NCI-H526 (cell line): ENCODE measurements at regions not wholly inside any gene's neighbourhood (a gene's known extent, or its start where the extent isn't known, plus 50 kb on each side); places are given as distances from the start of the nearest gene placed in this dataset.
"Not testable (repeated sequence)": the region's sequence is repeated elsewhere in the genome, so short reads cannot be mapped to it uniquely, and the experiment has no call there.

Experiments
- DNase-seq, 2 experiments: peaks; one replicate each; lab custom pipeline; 2025; lab: John Stamatoyannopoulos, UW

- DNase-seq = no peak
Measured at GRCh38 chr5:30479104-30479503, 714.4 kb upstream of the CDH6 start.

GRCh38 chr5:30475429-30475828 is 718.1 kb upstream of the CDH6 start:
- DNase-seq = no peak

GRCh38 chr5:30469691-30470090 is 723.8 kb upstream of the CDH6 start:
- DNase-seq = no peak

GRCh38 chr5:30458681-30459080 is 734.8 kb upstream of the CDH6 start:
- no peak for DNase-seq

- DNase-seq = not testable (repeated sequence)
Measured at GRCh38 chr5:30455484-30455883, 738.0 kb upstream of the CDH6 start.

- no peak for DNase-seq
Measured at GRCh38 chr5:30453168-30453567, 740.3 kb upstream of the CDH6 start.

- no peak for DNase-seq
Measured at GRCh38 chr5:30450153-30450552, 743.3 kb upstream of the CDH6 start.

- DNase-seq = no peak
Measured at GRCh38 chr5:30447431-30447830, 746.1 kb upstream of the CDH6 start.

GRCh38 chr5:30446456-30446855 is 747.0 kb upstream of the CDH6 start:
- DNase-seq = no peak

- no peak for DNase-seq
Measured at GRCh38 chr5:30438785-30439184, 754.7 kb upstream of the CDH6 start.

- DNase-seq = no peak
Measured at GRCh38 chr5:30436691-30437090, 756.8 kb upstream of the CDH6 start.

GRCh38 chr5:30428866-30429407 is 764.5 kb upstream of the CDH6 start:
- DNase-seq = peak in 1 of 2 experiments; percentile 1

GRCh38 chr5:30414078-30414477 is 779.4 kb upstream of the CDH6 start:
- DNase-seq = no peak

GRCh38 chr5:30413540-30413939 is 779.9 kb upstream of the CDH6 start:
- no peak for DNase-seq

- DNase-seq = no peak
Measured at GRCh38 chr5:30405821-30406220, 787.7 kb upstream of the CDH6 start.

- DNase-seq = peak in 1 of 2 experiments; percentile 41
Measured at GRCh38 chr5:30401479-30402058, 791.9 kb upstream of the CDH6 start.

- DNase-seq = no peak
Measured at GRCh38 chr5:30398423-30398822, 795.1 kb upstream of the CDH6 start.

- DNase-seq = no peak
Measured at GRCh38 chr5:30392897-30393296, 800.6 kb upstream of the CDH6 start.

- DNase-seq = no peak
Measured at GRCh38 chr5:30390095-30390494, 803.4 kb upstream of the CDH6 start.

GRCh38 chr5:30387974-30388632 is 805.4 kb upstream of the CDH6 start:
- DNase-seq = no peak

- DNase-seq = no peak
Measured at GRCh38 chr5:30385754-30386153, 807.7 kb upstream of the CDH6 start.

GRCh38 chr5:30384171-30384570 is 809.3 kb upstream of the CDH6 start:
- no peak for DNase-seq

- no peak for DNase-seq
Measured at GRCh38 chr5:30380228-30380627, 813.3 kb upstream of the CDH6 start.

- DNase-seq = no peak
Measured at GRCh38 chr5:30376848-30377247, 816.6 kb upstream of the CDH6 start.
